CD4-positive, alpha-beta T cell treated with Interferon gamma for 1 hour (primary cell): ENCODE measurements at regions not wholly inside any gene's neighbourhood (a gene's known extent, or its start where the extent isn't known, plus 50 kb on each side); places are given as distances from the start of the nearest gene placed in this dataset.

Source experiments
- DNase-seq: peaks from one replicate; pipeline ENCODE4 v3.0.0-alpha.2; 2020

DNA sequence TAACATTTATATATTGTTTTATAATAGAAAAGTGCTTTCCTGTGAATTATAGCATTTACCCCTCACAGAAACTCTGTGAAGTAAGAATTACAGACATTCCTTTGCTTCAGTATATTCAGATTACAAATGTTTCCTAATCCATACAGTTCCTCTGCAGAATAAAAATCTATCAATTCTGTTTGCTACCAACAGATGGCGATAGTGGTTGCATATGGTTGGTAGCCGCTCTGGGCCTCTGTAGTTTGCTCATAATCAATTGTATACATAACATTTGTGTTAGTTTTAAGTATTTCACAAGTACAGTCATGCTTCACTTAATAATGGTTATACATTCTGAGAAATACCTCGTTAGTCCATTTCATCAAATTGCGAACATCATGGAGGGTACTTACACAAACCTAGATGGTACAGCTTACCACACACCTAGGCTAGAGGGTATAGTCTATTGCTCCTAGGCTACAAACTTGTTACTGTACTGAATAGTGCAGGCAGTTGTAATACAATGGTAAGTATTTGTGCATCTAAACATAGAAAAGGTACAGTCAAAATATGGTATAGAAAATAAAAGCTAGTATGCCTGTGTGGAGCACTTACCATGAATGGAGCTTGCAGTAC is 94.4 kb upstream of the STEAP4 start:
- DNase-seq = no peak

DNA sequence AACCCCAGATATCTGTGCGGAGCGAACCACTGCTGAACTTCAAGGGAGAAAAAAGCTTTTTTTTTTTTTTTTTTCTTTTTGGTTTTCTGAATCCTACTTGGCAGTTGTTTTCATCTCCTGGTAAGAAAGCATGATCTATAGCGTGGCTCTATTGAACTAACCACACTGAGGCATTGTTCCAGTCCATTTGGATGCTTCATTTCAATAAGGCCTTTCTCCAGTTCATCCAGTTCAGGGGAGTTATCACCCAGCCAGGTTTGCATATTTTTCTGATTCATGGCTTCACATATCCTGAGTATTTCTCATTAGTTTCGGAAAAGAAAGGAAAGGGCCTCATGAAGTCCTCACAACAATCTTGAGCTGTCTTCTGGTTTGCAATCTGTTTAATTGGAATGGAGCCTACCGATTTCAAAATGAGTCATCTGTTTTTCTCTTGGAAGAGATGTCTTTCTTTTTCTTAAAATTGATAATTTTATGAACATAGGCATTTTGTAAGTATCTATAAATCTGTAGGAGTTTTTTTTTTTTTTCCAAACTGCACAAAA is 93.1 kb upstream of the STEAP4 start:
- no peak for DNase-seq

DNA sequence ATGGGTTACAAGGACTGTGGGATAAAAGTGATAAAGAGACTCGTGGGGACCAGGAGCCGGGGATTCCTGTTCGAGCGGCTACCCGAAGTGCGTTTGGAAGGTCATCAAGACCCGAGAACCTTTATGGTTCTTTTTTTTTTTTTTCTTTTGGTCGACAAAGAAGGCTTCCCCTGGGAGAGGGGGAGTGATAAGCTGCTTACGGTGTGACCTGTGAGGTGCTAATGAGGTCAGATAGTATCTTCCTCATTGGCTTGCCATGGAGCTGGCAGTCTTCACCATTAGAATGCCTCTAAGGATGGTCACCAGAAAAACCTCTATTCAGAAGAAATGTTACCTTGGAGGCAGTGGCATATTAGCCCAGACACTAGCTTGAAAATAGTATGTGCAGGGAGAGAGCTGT is 92.3 kb upstream of the STEAP4 start:
- no peak for DNase-seq

GRCh38 chr7:88398459-88398858 is 91.8 kb upstream of the STEAP4 start:
- no peak for DNase-seq

- no peak for DNase-seq
These were observed 90.2 kb upstream of the STEAP4 start for GRCh38 chr7:88396948-88397322.

- DNase-seq = no peak
These were observed 89.7 kb upstream of the STEAP4 start for GRCh38 chr7:88396295-88396947.

- peak; percentile 2 for DNase-seq
These were observed 89.0 kb upstream of the STEAP4 start for GRCh38 chr7:88395715-88396114.

- no peak for DNase-seq
These were observed 84.6 kb upstream of the STEAP4 start for GRCh38 chr7:88391247-88391646.

DNA sequence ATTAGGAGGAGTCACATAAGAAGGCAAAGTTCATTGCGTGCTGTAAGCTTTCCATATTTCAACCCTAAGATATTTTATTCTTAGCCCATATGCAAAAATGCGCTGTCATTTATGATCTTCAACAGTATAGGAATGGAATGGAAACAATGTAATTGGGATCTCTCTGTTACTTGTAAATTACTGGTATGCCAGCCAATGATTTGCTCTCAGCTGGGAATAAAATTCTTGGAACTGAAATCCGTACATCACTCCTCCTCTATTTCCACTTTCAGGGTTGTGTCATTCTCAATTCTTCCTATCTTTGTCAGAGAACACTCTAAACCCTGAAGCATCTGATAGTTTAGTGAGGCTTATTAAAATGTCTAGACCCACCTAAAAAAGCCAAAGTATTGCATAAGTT is 80.7 kb upstream of the STEAP4 start:
- no peak for DNase-seq

GRCh38 chr7:88386665-88387156 is 80.0 kb upstream of the STEAP4 start:
- DNase-seq = no peak

GRCh38 chr7:88377434-88377833 is 70.7 kb upstream of the STEAP4 start:
- no peak for DNase-seq

DNA sequence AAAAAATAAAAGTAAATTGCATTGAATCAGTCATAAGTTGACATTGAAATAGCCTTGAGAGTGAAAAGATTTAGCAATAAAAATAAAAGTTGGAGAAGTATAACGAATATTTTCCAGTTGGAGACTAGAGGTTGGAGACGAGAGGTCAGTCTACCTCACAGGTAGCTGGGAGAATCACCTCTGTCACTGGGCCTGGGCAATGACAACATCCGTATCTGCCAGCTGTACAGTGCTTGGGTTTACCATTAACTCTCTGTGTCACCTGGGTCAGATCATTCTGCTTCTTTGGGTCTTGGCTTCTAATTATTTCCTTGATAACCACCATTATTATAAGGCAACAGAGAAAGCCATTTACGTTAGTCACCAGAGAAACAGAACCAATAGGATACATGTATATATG is 62.0 kb upstream of the STEAP4 start:
- no peak for DNase-seq

GRCh38 chr7:88366845-88367244 is 60.2 kb upstream of the STEAP4 start:
- no peak for DNase-seq

- no peak for DNase-seq
These were observed 57.2 kb upstream of the STEAP4 start for GRCh38 chr7:88363869-88364268.

DNA sequence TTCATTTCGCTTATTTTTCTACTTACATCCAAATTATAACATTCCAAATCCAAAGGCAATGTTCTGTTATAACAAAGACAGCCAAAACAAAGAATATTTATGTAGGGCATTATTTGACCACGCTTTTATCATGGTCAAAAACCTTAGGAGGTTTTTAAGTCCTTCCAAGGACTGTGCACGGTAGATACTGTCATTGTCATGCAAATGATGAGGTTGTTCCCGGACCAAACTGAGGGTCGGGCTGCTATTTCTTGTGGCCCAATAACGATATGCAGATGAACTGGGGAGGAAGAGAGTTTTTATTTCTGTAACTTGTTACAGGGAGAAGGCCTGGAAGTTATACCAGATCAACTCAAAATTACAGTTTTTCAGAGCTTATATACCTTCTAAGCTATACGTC is 56.6 kb upstream of the STEAP4 start:
- DNase-seq = no peak

DNA sequence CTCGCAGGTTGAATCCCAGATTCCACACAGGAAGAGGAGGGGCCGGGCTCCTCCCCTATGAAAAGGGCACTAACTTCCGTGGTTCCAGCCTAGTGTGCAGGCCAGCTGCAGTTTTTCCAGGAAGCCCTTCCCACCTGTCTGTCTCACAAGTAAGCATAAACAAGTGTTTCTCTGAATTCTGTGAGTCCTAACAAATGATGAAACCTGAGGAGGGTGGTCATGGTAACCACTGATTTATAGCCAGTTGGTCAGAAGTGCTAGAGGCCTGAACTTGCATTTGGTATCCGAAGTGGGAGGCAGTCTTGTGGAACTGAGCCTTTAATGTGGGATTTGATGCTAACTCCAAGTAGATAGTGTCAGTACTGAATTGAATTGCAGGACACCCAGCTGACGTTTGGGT is 54.7 kb upstream of the STEAP4 start:
- DNase-seq = no peak

DNA sequence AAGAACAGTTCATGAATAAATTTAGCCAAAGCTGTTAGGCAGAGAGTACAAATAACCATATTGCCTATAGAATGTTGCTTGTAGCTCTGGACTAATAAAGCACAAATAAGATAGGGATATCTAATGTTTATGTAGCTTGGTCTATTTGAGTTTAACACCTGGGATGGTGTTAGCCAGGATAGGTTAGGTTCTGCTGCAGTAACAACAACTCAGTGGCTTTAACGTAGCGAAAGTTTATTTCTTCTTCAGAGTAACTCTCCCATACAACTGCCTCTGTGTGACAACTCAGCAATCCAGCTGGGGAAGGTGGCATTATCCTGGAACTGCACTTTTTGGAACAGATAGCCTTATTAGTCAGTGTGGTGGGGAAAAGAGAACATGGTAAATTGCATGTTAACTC is 52.2 kb upstream of the STEAP4 start:
- DNase-seq = no peak

- DNase-seq = no peak
These were observed 51.8 kb upstream of the STEAP4 start for GRCh38 chr7:88358526-88358838.

- DNase-seq = no peak
These were observed 51.3 kb upstream of the STEAP4 start for GRCh38 chr7:88357781-88358525.

- peak; percentile 41 for DNase-seq
These were observed 50.6 kb upstream of the STEAP4 start for GRCh38 chr7:88357294-88357693.
